HG03108 (cell line): ENCODE measurements at regions not wholly inside any gene's neighbourhood (a gene's known extent, or its start where the extent isn't known, plus 50 kb on each side); places are given as distances from the start of the nearest gene placed in this dataset.
"Not testable (repeated sequence)": the region's sequence is repeated elsewhere in the genome, so short reads cannot be mapped to it uniquely, and the experiment has no call there.

Source experiments
- ATAC-seq: cut with Tn5 transposase; IDR thresholded peaks from one replicate; pipeline ENCODE4 v1.9.1; 2021; ENCODE audit warnings: moderate library complexity; ENCODE audit not compliant: unreplicated experiment

DNA sequence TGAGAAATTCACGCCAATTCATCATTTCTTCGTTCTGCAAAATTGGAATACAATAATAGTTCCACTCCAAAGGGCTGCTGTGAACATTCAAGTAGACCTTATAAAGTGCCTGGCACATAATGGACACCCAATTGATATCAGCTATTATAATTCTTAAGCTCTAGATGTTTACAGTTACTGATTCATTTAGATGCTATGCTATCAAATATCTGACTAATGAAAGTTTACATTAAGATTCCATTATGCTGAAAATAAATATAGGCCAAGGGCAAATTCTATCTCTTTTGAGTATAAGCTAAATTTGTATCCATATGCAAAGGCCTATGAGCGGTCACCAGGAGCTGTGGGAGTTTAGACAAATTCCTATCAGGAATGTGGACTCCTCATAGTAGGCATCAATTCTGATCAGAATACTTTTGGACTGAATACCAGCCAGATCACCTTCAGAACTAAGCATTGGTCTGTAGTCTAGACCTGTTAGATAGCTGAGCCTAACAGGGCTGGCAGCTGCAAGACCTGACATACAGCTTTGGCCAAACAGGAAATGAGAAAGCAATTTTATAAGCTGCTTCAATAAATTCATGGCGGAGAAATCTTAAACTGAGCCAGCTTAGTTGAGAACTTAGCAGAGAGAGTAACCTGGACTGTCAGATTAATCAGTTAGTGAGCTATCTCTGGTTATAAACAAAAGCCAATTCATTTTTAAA, 384.3 kb upstream of the ACTRT1 start:
- ATAC-seq: no peak

DNA sequence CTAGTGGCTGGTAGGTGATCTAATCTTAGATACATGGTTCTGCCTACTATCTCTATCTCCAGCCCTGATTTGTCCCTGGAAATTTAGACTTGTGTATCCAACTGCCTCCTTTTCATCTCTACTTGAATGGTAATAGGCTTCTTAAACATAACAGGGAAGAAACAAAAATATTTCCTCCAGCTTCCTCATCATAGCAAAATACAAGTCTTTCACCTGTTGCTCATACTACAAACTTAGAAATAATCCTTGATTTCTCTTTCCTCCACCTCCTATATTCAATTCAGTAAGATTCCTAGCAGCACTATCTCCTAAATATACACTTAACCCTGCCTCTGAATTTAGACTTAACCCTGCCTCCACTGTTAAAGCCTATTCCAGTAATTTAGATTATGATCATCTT, 373.3 kb upstream of the ACTRT1 start:
- ATAC-seq: no peak

- no peak for ATAC-seq
These were observed 356.6 kb upstream of the ACTRT1 start for GRCh38 chrX:128408842-128409241.

DNA sequence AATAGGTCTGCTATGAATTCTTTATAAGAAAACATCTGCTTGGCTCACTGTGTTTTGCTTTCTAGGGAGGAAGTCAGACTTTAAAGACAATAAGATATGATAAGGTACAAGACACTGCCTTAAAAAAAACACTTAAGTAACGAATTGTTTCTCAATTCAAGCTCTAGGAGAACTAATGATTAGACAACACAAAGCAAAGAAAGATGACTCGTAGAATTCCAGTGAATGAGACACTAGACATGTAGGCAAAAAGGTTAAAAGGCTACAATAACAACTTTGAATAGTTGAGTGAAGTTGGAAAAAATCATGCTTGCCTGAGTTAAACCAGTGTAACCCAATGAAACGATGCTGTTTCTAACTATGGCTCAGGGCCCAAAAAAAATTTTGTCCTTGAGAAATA, 344.4 kb upstream of the ACTRT1 start:
- ATAC-seq: no peak

DNA sequence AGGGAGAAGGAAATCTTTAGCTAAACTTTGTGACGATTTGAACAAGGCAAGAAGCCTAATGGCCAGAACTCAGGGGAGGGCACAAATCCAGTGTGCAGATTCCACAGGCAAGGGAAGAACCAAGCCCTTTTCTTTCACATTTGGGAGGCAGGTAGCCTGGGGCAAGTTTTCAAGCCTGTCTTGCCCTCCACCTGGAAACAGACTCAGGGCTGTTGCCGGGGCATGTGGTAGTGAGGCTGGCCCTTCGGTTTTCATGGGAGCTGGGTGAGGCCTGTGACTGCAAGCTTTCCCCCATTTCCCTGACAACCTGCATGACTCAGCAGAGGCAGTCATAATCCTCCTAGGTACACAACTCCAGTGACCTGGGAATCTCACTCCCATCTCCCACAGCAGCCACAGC, 331.6 kb upstream of the ACTRT1 start:
- ATAC-seq: not testable (repeated sequence)

DNA sequence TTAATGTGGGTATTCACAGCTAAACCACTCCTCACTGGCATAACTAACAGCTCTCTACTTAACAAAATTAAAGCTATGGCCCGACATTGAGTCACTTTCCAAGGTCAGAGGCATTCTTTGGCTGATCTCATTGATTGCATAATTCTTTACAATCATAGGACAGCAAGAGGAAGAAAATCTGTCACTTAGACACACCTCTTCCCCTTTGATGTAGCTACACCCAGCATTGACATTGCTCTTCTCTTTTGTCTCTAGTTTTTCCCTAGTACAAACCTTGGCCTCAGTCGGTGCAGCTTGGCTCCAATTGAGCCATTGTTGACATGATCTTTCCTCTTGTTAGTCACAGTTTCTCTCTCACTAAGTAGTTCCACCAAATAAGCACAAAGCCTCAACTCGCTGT, 313.3 kb upstream of the ACTRT1 start:
- ATAC-seq: no peak

DNA sequence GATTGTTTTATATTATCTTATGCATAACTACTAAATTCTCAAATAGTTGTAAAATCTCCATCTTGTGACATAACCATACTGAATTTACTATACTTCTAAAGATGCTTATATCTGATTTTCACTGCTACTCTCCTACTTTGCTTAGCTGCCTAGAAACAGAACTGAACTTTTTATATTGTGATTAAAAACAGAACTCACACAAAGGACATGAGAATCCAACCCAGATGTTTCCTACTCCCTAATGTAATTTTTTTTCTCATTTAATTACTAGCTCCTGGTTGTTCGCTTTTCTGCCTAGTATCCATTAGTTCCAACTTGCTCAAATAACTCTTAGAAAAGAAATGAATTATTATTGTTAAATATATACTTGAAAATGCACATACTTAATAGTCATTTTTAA, 283.5 kb upstream of the ACTRT1 start:
- ATAC-seq: no peak

- ATAC-seq: no peak
These were observed 282.6 kb upstream of the ACTRT1 start for GRCh38 chrX:128334821-128335220.

DNA sequence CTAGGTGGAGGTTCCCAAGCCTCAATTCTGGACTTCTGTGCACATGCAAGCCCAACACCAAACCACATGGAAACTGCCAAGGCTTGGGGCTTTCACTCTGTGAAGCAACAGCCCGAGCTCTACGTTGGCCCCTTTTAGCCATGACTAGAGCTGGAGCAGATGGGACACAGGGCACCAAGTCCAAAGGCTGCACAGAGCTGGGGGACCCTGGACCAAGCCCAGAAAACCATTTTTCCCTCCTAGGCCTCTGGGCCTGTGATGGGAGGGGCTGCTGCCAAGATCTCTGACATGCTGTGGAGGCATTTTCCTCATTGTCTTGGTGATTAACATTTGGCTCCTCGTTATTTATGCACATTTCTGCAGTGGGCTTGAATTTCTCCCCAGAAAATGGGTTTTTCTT, 258.7 kb upstream of the ACTRT1 start:
- no peak for ATAC-seq

DNA sequence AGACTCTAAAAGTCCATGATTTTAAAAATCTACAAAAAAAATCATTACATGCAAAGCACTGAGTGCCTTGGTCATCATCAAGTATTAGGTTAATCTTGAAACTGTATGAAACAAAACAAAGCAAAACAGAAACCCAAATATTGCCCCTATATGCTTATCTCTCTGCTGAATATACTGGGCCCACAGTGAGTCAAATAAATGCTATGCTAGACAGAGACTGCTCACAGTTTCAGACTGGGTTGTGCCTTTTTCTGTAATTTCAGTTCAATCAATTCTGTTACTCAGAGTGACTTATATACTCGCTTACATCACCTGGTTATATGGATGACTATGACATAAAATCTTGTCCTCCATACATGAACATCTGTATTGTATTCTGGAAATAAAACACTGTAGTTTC, 257.1 kb upstream of the ACTRT1 start:
- ATAC-seq: no peak

DNA sequence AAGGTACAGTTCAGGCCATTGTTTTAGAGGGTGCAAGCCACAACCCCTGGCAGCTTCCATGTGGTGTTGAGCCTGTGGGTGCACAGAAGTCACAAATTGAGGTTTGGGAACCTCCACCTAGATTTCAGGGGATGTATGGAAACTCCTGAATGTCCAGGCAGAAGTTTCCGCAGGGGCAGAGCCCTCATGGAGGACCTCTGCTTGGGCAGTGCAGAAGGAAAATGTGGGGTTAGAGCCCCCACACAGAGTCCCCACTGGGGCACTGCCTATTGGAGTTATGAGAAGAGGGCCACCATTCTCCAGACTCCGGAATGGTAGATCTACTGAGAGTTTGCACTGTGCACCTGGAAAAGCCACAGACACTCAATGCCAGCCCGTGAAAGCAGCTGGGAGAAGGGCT, 242.0 kb upstream of the ACTRT1 start:
- no peak for ATAC-seq

DNA sequence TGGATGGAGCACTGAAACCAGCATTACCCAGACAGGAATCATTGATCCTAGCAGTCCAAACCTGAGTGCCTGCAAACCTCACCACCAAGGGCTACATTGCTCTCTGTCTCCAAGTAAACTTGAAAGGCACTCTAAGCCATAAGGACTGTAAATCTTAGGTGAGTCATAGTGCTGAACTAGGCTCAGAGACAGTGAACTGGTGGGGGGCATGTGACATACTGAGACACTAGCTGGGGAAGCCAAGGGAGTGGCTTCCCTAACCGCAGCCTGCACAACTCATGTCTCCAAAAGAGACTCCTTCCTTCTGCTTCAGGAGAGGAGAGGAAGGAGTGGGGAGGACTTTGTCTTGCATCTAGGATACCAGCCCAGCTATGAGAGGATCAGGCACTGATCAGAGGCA, 235.5 kb upstream of the ACTRT1 start:
- ATAC-seq: no peak

DNA sequence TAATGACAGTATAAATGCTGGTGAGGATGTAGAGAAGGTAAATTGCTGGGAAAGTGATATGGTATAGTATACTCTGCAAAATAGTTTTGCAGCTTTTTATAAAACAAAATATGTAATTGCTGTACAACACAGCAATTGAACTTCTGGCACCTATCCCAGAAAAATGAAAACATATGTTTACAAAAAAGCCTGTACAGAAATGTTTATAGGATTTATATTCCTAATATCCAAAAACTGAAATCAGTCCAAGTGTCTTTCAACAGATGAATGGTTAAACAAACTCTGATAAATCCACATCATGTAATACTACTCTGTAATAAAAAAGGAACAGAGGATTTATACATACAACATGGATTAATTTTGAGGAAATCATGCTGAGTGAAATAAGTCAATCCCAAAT, 198.4 kb upstream of the ACTRT1 start:
- no peak for ATAC-seq

- ATAC-seq: no peak
These were observed 164.2 kb upstream of the ACTRT1 start for GRCh38 chrX:128216364-128216763.

GRCh38 chrX:128165884-128166408, 113.7 kb upstream of the ACTRT1 start:
- ATAC-seq: no peak

- no peak for ATAC-seq
These were observed 104.0 kb upstream of the ACTRT1 start for GRCh38 chrX:128156204-128156603.

GRCh38 chrX:128142745-128143144, 90.5 kb upstream of the ACTRT1 start:
- ATAC-seq: no peak

GRCh38 chrX:128106630-128107029, 54.4 kb upstream of the ACTRT1 start:
- no peak for ATAC-seq

DNA sequence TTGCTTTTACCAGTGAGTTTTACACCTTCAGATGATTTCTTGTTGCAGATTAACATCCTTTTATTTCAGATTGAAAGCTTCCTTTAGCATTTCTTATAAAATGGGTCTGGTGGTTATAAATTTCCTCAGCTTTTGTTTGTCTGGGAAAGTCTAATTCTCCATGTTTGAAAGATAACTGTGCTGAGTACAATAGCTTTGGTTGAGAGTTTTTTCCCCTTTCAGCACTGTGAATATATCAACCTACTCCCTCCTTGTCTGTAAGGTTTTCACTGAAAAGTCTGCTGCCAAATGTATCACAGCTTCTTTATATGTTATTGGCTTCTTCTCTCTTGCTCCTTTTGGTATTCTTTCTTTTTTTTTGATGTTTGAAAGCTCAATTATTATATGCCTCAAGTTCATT, 53.5 kb upstream of the ACTRT1 start:
- ATAC-seq: no peak
